ENCODE measurements at regions not wholly inside any gene's neighbourhood (a gene's known extent, or its start where the extent isn't known, plus 50 kb on each side); places are given as distances from the start of the nearest gene placed in this dataset.
"Not testable (repeated sequence)": the region's sequence is repeated elsewhere in the genome, so short reads cannot be mapped to it uniquely, and the experiment has no call there.

DNA sequence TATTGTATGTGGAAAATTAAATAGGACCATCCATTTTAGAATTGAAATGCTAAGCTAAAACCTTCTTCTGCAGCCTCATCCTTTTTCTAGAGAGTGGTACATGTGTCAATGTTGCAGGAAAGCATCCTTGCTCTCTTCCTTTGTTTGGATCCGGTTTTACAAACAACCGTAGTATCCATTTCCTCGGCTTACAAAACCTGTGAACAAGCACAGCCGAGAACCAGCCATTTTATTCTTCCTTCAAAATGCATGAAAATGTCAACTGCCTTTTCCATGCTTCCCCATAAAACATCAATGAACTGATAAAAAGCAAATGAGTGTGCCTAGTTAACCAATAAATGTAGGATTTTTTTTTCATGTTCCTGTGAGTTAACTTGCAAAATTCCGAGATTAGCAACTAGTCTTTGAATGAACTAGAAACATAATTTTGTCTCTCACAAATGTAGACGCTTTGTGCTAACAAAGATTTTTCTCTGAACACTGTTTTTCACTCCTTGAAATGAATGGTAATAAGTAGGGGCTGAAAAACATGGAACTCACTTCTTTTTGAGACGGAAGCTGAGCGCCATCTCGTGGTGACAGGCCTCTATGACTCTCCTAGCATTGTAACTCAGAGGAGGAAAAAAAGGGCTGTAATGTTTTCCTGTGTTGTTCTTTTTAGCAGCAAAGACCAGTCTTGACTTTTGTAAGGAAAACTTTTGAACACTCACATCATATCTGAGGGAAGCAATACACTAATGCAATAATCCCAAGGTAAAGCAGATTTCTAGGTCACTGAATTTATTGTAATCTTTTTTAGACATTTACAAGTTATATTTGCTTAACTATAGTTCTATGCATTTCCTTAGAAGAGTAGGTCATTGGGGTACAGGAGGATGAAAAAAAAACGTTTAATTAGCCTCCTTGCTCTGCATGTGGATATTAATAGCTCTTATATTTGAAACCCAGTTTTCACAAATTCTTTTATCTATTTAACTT is 157.4 kb upstream of the FOXG1 start:
- DNase-seq (ENCODE audit: low read depth, low spot score) = peak; percentile 51

DNA sequence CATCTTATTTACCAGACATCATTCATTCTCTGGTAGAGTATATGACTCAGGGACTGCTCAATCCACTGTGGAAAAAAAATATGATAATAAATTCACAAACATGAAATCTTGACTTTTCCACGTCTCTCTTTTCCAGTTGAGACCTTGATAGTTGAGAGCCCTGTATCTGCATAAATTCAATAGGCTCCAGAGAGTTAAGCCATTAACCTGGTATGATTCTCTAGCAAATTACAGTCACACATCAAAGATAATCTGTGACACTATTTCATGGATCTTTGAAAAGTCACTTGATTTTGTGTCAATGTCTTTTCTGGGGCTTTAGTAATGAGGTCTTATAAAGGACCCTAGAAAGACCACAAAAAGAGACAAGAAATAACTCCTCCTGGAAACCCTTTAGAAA is 154.2 kb upstream of the FOXG1 start:
- H3K4me3 ChIP-seq (ENCODE audit: low read length) = no peak overlapping the region
- no peak for DNase-seq (ENCODE audit: low read depth, low spot score)

More for the DNA sequence above, 157.4 kb upstream of the FOXG1 start:
- no peak overlapping the region for H3K4me3 ChIP-seq (ENCODE audit: low read length)

DNA sequence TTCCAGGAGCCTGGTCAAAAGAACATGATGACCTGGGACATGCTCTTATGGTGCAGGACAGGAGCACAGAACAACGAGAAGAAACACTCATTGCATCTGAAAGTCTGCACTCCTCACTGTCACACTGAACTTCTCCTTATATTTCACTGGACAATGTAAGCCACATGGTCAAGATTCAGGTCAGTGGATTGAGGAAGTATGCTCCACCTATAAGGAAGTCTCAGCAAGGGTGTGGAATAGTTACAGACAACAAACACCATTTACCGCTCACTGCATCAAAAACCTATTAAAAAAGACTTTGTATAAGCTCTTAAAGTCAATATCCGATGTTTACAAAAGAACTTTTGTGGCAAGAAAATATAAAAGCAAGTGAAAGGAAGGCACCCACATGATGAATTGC is 153.1 kb upstream of the FOXG1 start:
- DNase-seq (ENCODE audit: low read depth, low spot score) = no peak
- no peak overlapping the region for H3K4me3 ChIP-seq (ENCODE audit: low read length)

DNA sequence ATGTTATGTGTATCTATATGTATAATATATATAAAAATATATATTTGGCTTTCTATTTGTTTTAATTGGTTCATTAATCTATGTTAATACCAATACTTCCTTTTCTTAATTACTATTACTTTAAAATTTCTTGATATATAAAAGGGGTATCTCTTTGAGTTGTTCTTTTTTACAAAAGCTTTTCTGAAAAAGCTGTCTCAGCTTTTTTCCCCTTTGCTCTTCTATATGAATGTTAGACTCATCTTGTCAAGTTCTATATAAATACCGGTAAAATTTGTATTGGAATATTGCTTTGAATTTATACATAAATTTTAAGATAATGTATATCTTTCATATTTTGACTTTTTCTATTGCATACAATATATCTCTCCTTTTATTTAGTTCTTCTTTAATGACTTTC is 139.8 kb upstream of the FOXG1 start:
- H3K4me3 ChIP-seq (ENCODE audit: low read length) = no peak overlapping the region
- no peak for DNase-seq (ENCODE audit: low read depth, low spot score)

DNA sequence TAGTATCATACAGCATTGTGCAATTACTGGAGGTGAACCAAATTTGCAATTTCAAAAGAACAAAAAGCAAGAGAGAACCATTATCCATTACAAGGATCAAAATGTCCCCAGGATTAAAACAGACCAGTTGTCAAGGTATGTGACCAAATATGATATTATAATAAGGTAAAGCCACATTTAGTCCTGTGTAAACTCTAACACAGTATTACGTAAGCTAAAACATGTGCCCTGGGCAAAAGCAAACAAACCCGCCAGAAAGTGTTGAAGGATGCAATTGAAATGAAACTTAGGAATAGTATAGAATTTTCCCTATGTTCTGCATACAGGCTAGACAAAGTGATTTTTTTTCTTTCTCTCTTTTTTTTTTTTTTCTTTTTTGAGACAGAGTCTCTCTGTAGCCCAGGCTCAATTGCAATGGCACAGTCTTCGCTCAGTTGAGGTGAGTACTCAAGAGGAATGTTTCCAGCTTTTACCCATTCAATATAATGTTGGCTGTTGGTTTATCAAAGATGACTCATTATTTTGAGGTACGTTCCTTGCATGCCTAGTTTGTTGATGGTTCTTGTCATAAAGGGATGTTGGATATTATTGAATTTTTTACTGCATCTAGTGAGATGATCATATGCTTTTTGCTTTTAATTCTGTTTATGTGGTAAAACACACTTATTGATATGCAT is 137.1 kb upstream of the FOXG1 start:
- H3K4me3 ChIP-seq (ENCODE audit: low read length) = no peak overlapping the region
- DNase-seq (ENCODE audit: low read depth, low spot score) = no peak

DNA sequence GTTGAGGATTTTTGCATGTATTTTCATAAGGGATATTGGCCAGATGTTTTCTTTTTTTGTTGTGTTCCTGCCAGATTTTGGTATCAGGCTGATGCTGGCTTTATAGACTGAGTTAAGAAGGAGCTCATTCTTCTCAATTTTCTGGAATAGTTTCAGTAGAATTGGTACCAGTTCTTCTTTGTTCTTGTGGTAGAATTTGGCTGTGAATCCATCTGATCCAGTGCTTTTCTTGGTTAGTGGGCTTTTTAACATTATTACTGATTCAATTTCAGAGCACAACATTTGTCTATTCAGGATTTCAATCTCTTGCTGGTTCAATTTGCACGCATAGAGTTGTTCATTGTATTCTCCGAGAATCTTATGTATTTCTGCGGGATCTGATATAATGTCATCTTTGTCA is 136.5 kb upstream of the FOXG1 start:
- H3K4me3 ChIP-seq (ENCODE audit: low read length) = no peak overlapping the region
- DNase-seq (ENCODE audit: low read depth, low spot score) = no peak

DNA sequence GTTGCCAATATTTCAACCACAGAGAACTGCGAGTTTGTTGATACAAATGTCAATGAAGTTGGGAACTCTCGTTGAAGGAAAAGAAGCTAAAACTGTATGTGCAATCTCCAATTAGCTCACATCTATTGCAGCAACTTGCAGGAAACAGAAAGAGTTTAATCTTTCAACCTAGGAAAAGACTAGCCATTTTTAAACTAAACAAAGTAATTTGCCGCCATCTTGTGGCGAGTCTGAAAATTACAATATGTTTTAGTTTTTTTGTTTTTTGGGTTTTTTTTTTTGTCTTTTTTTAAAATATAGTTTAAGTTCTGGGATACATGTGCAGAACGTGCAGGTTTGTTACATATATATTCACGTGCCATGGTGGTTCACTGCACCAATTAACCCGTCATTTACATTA is 131.2 kb upstream of the FOXG1 start:
- no peak overlapping the region for H3K4me3 ChIP-seq (ENCODE audit: low read length)
- peak; percentile 18 for DNase-seq (ENCODE audit: low read depth, low spot score)

DNA sequence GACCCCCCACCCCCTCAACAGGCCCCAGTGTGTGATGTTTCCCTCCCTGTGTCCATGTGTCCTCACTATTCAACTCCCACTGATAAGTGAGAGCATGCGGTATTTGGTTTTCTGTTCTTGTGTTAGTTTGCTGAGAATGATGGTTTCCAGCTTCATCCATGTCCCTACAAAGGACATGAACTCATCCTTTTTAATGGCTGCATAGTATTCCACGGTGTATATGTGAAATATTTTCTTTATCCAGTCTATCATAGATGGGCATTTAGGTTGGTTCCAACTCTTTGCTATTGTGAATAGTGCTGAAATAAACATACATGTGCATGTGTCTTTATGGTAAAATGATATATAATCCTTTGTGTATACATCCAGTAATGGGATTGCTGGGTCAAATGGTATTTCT is 130.8 kb upstream of the FOXG1 start:
- DNase-seq (ENCODE audit: low read depth, low spot score); H3K4me3 ChIP-seq (ENCODE audit: low read length): not testable (repeated sequence)

DNA sequence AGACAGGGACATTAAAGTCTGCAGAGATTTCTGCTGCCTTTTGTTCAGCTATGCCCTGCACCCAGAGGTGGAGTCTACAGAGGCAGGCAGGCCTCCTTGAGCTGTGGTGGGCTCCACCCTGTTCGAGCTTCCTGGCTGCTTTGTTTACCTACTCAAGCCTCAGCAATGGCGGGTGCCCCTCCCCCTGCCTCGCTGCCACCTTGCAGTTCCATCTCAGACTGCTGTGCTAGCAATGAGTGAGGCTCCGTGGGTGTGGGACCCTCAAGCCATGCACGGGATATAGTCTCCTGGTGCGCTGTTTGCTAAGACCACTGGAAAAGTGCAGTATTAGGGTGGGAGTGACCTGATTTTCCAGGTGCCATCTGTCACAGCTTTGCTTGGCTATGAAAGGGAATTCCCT is 125.4 kb upstream of the FOXG1 start:
- H3K4me3 ChIP-seq (ENCODE audit: low read length); DNase-seq (ENCODE audit: low read depth, low spot score): not testable (repeated sequence)

DNA sequence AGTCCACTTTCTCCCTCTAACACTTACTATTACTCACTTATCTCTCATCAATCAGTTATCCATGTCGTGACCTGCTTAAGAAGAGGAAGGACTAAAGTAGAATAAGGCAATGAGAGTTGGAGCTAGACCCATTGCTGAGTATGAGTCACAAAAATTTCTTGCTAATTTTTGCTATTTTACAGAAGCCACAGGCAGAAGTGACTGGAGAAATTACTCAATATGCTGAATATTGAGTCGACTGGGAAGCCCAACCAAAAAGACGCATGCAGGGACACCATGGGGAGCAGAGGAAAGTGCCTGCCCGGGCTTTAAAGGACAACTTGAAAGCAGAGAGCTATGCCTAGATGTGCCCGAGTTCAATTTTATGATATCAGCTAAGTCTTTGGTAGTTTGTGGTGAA is 115.4 kb upstream of the FOXG1 start:
- no peak overlapping the region for H3K4me3 ChIP-seq (ENCODE audit: low read length)
- no peak for DNase-seq (ENCODE audit: low read depth, low spot score)

DNA sequence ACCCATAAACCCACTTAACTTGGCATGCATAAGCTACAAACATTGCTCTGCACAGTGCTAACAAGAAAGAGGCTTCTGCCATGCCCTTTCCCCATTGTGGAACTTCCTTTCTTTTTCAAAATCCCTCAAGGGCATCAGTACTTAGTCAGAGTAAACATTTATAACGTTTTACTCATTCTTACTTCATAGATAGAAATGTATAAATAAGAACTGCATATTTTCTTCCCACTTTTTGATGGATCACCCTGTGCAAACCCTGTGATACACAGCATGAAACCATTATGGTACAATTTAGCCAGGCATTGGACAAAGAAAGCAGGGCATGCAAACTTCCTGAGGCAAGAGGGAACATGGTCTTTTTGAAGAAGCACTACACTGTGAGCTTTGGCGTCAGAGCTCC is 113.8 kb upstream of the FOXG1 start:
- H3K4me3 ChIP-seq (ENCODE audit: low read length) = no peak overlapping the region
- no peak for DNase-seq (ENCODE audit: low read depth, low spot score)

DNA sequence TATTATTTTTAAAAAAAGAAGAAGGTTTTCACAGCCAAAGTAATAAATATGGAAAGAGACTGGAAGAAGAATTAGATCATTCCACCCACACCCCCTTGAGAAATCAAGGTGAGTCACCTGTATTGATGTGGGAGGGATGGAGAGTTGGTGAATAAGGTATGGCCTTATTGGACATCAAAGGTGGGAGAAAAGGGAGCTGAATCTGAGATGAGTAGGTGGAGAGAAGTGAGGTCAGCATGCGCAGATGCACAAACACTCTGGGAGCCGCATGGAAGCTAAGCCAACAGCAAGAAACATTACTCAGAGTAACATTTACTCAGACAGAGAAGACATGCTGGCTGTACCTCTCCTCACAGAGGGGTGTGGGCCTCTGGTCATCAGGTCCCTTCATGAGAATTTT is 113.1 kb upstream of the FOXG1 start:
- no peak for DNase-seq (ENCODE audit: low read depth, low spot score)
- no peak overlapping the region for H3K4me3 ChIP-seq (ENCODE audit: low read length)

DNA sequence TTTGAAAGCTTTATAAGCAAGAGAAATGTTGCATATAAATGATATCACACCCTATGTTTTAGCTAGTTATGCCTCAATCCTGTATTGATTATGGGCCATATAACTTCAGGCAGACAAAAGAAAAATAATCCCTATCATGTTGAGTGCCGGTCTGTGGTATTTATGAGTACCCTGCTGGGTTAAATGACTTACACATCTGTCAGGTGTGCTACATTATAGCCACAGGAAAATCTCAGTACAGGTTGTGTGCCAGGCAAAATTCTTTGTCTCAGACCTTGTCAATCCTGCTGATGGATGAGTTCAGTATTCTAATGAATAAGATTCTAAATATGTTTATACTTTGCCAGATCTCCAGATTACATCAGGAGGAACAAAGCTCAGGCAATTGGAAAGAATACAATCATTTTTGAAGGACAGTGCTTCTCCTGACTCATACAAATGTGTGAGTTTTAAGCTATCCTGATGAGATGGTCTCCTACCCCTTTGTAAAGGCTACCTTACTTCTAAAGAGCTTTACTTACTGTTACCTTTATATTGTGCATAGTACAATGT is 109.8 kb upstream of the FOXG1 start:
- H3K4me3 ChIP-seq (ENCODE audit: low read length) = no peak overlapping the region
- no peak for DNase-seq (ENCODE audit: low read depth, low spot score)

DNA sequence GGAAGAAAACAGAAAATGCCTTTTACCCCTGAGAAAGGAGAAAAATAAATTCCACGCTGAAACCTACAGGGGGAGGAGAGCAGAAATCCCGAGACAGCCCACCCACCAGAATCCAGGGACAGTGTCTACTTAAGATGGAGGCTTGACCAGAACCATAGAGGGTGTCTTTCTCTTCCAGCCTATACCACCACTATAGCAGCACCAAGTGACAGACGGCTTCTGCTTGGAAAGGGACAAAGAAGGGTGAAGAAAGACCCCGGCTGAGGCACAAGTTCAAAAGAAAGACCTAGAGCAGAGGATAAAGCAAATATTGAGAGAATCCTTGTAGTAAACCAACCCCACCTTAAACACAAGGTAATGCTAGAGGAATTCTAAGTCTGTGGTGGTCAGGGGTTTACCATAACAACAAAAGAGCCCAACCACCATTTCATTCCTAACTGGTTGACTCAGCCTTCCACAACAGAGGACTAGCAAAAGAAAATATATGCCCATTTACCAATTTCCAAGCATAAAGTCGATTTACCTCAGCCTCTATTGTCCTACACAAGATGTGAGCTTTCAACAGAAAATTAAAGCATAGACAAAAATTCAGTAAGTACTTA is 105.3 kb upstream of the FOXG1 start:
- DNase-seq (ENCODE audit: low read depth, low spot score) = no peak
- H3K4me3 ChIP-seq (ENCODE audit: low read length) = no peak overlapping the region

DNA sequence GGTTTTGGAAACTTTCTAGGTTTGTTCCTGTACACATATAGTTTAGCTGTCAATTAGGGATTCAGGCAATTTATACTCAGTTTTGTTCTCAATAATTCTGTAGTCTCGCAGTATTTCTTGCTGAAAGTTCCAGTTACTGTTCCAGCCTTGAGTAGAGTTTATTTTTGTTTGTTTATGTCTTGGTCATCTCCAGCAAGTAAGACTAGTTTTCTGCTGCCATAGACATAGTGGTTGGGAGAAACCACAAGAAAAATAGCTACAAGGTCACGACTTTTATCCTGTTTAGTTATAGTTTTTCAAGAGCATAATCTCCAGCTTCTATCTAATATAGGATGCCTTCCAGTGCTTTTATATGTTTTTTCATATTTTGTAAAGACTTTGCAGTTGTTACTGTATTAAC is 99.6 kb upstream of the FOXG1 start:
- no peak for DNase-seq (ENCODE audit: low read depth, low spot score)
- no peak overlapping the region for H3K4me3 ChIP-seq (ENCODE audit: low read length)

DNA sequence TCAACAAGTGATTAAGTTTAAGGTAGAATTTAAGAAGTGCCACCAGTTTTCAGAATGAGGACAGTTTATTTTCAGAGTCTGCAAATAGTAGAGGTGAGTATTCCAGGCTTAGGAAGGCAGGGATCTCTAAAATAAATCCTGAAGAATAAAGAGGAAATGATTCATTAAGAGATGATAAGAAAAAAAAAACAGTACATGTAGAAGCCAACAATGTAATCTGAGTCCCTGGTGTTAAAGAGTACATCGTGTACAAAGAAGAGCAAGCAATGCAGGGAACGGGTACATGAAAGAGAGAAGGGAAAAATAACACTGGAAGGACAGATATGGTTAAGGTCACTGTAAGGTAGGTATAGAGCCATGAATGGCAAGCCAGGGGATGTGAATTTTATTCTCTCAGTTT is 95.2 kb upstream of the FOXG1 start:
- no peak overlapping the region for H3K4me3 ChIP-seq (ENCODE audit: low read length)
- DNase-seq (ENCODE audit: low read depth, low spot score) = no peak

DNA sequence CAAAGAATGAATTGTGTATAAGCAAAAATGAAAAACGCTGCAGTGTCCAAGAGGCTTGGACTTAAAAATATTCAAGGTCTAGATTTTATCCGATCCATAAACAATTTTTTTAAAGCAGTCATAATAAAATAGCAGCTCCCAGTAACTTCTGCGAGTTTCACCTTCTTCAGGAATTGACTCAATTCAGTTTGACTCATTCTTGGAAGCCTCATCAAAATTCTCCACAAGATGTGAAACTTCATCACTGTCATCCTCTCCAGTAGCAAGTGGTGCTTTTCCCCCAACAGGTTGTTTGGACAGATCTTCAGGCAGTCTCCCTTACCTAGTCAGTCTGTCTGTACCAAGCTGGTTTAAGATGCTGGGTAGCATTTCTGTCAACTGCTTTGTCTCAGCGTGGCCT is 93.5 kb upstream of the FOXG1 start:
- H3K4me3 ChIP-seq (ENCODE audit: low read length) = no peak overlapping the region

DNA sequence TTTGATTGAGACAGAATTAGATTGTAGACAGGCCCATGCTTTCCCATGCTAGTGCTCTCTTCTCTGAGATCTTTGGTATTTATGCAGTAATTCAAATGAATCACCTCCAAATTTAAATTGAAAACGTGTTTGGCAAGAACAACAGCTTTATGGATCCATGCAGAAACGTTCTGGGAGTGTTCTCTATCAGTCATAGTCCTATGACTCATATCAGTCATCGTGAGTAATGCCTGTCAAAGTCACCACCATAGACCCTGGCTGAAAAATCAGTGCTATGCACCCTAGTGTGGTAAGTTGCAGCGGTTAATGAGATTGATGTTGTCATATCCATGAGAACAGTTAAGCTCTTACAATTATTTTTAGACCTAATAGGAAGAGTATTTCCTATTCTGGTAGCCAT is 90.1 kb upstream of the FOXG1 start:
- H3K4me3 ChIP-seq (ENCODE audit: low read length) = no peak overlapping the region
- DNase-seq (ENCODE audit: low read depth, low spot score) = no peak

More for the DNA sequence above, 93.5 kb upstream of the FOXG1 start:
- DNase-seq (ENCODE audit: low read depth, low spot score) = no peak

DNA sequence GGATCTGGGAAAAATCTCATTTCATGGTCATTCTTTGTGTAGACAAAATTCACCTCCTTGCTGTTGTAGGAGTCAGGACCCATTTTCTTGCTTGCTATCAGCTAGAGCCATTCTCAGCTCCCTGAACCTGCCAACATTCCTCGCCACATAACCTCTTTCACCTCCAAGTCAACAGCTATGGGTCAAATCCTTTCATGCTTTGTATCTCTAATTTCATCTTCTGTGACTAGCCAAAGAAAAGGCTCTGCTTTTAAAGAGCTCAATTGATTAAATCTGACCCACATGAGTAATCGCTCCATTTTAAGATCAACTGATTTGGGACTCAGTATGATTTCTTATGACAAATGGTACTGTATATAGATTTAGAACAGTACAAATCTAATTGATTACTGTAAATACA is 89.2 kb upstream of the FOXG1 start:
- DNase-seq (ENCODE audit: low read depth, low spot score) = no peak
- H3K4me3 ChIP-seq (ENCODE audit: low read length) = no peak overlapping the region

DNA sequence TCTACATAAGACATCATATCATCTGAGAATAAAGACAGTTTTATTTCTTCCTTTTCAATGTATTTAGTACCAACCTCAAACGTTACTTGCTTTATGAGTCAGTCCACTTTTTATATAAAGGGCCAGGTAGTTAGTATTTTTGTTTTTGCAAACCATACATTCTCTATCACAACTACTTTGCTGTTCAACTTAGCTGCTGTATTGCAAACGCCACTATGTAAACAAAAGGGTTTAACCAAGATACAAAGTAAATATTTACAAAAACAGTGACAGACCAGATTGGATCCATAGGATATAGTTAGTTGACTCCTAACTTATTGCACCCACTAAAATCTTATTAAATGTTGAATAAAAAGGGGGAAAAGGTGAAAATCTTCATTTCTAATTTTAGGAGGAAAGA is 87.7 kb upstream of the FOXG1 start:
- H3K4me3 ChIP-seq (ENCODE audit: low read length) = no peak overlapping the region
- DNase-seq (ENCODE audit: low read depth, low spot score) = no peak
